ENCODE measurements at regions not wholly inside any gene's neighbourhood (a gene's known extent, or its start where the extent isn't known, plus 50 kb on each side); places are given as distances from the start of the nearest gene placed in this dataset.

DNA sequence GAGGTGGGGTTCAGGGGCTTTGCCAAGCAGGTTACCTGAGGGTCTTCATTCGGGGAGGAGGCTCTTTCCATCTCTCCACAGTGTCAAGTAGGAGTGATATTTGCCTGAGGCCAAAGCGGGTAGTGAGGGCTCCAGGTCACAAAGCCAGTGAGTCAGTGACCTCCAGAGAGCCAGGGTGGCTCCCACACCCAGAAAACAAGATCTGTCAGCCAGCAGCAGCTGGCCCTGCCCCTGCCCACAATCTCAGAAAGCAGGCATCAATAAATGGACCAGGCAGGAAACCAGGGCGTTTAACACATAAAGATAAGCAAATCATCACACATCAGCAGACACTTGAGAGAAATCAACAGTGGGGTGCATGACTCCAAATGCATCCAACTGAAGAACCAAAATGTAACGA lies 250.8 kb downstream of the CDH26 start (continued):
- TF ChIP-seq ATF2 (IDR thresholded peaks at IDR 0.05; ENCODE audit: low read length) (no peak), SAP30 (IDR thresholded peaks at IDR 0.05; ENCODE audit: insufficient read depth, insufficient replicate concordance, low read length) (no peak)

Measured in H1 (cell line).